ENCODE measurements at regions not wholly inside any gene's neighbourhood (a gene's known extent, or its start where the extent isn't known, plus 50 kb on each side); places are given as distances from the start of the nearest gene placed in this dataset.

DNA sequence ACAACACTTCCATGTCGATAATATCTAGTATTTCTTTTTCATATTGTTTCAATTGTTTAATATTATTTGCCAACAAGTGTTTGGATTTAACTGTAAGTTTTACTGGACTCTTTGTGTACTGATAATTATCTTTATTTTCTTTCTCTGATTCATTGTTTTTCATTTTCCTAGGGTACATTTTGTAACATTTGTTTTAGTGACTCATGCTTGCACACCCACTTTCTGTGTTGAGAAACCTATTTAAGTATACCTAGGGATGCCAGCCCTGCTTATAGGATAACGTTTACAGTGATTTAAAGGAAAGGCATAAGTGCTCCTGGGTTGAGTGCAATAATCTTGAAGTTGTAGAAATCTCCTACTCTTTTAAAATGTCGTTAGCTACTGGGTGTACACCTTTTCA lies 1386.0 kb upstream of the ADGRL4 start:
- TF ChIP-seq EZH2 (IDR thresholded peaks at IDR 0.05; ENCODE audit: insufficient read depth, poor library complexity, severe bottlenecking) (no peak), EZH2phosphoT487 (IDR thresholded peaks at IDR 0.05; ENCODE audit: insufficient read depth, low read depth) (no peak)

All from GM23248 (cell line).